Neural cell (in vitro differentiated cells): ENCODE measurements at regions not wholly inside any gene's neighbourhood (a gene's known extent, or its start where the extent isn't known, plus 50 kb on each side); places are given as distances from the start of the nearest gene placed in this dataset.

Experiments
- H2AFZ ChIP-seq: fragments of 200-600, 300-800 bp; sonication (generic), shearing (Covaris generic); 2 replicates; pipeline ENCODE4 v1.6.0; 2014; ENCODE audit warnings: low read depth, mild to moderate bottlenecking, antibody characterized with exemption, low read length, moderate library complexity
- H3F3A ChIP-seq: fragments of 200-600 bp; shearing (Covaris generic); 2 replicates; pipeline ENCODE4 v1.6.1; 2016; ENCODE audit warnings: mild to moderate bottlenecking, moderate library complexity, mixed read lengths, antibody characterized with exemption, low read length; ENCODE audit not compliant: insufficient read depth, poor library complexity, severe bottlenecking
- H3K27ac ChIP-seq: fragments of 200-600, 300-800 bp; sonication (generic), shearing (Covaris generic); 2 replicates; pipeline ENCODE4 v1.5.1; 2014; ENCODE audit warnings: mild to moderate bottlenecking, low read length, moderate library complexity
- H3K27me3 ChIP-seq: fragments of 300-800, 200-600 bp; sonication (generic), shearing (Covaris generic); 2 replicates; pipeline ENCODE4 v1.6.0; 2014; ENCODE audit warnings: mild to moderate bottlenecking, low read depth, low read length, moderate library complexity; ENCODE audit not compliant: insufficient read depth
- H3K36me3 ChIP-seq: fragments of 300-800, 200-600 bp; sonication (generic), shearing (Covaris generic); 2 replicates; pipeline ENCODE4 v1.5.1; 2014; ENCODE audit warnings: mild to moderate bottlenecking, antibody characterized with exemption, low read length, moderate library complexity; ENCODE audit not compliant: insufficient read depth
- H3K4me2 ChIP-seq: fragments of 300-800, 200-600 bp; sonication (generic), shearing (Covaris generic); 2 replicates; pipeline ENCODE4 v1.6.0; 2014; ENCODE audit warnings: mild to moderate bottlenecking, low read length
- H3K4me3 ChIP-seq: fragments of 300-800, 200-600 bp; sonication (generic), shearing (Covaris generic); 2 replicates; pipeline ENCODE4 v1.5.1; 2014; ENCODE audit warnings: mild to moderate bottlenecking, low read length, moderate library complexity
- H3K79me2 ChIP-seq: fragments of 200-600 bp; shearing (Covaris generic); replicated peaks from 2 replicates; pipeline ENCODE4 v1.6.0; 2014; ENCODE audit warnings: mild to moderate bottlenecking, low read length, moderate library complexity; ENCODE audit not compliant: insufficient read depth
- H3K9ac ChIP-seq: fragments of 300-800, 200-600 bp; sonication (generic), shearing (Covaris generic); 2 replicates; pipeline ENCODE4 v1.6.1; 2016; ENCODE audit warnings: mild to moderate bottlenecking, low read length, mixed read lengths
- H3K9me2 ChIP-seq: fragments of 200-600 bp; shearing (Covaris generic); 2 replicates; pipeline ENCODE4 v1.6.1; 2016; ENCODE audit warnings: mild to moderate bottlenecking, low read length, mixed read lengths; ENCODE audit not compliant: insufficient read depth
- H3K9me3 ChIP-seq: fragments of 200-600, 300-800 bp; sonication (generic), shearing (Covaris generic); 2 replicates; pipeline ENCODE4 v1.6.1; 2016; ENCODE audit warnings: mild to moderate bottlenecking, mixed run types, low read length, moderate library complexity, mixed read lengths
- H4K20me1 ChIP-seq: fragments of 200-600 bp; shearing (Covaris generic); 2 replicates; pipeline ENCODE4 v1.6.1; 2016; ENCODE audit warnings: mild to moderate bottlenecking, mixed run types; ENCODE audit not compliant: insufficient read depth
- EP300 ChIP-seq: fragments of 450-650 bp; conservative IDR thresholded peaks from 2 replicates; pipeline ENCODE4 v1.6.1; 2014; ENCODE audit warnings: antibody characterized with exemption, mild to moderate bottlenecking, moderate library complexity; ENCODE audit not compliant: poor library complexity, severe bottlenecking
- EZH2 ChIP-seq: fragments of 200-600, 300-800 bp; shearing (Covaris generic), sonication (generic); IDR thresholded peaks from 2 replicates; pipeline ENCODE4 v1.6.1; 2014; ENCODE audit warnings: antibody characterized with exemption, low read length, borderline replicate concordance, mild to moderate bottlenecking; ENCODE audit not compliant: insufficient read depth, poor library complexity, severe bottlenecking
- MXI1 ChIP-seq: fragments of 450-650 bp; conservative IDR thresholded peaks from 2 replicates; pipeline ENCODE4 v1.6.1; 2014; ENCODE audit warnings: antibody characterized with exemption, mild to moderate bottlenecking; ENCODE audit not compliant: poor library complexity, severe bottlenecking
- POLR2AphosphoS5 ChIP-seq: IDR thresholded peaks from 2 replicates; pipeline ENCODE4 v1.6.1; 2012
- RAD21 ChIP-seq: fragments of 450-650 bp; conservative IDR thresholded peaks from 2 replicates; pipeline ENCODE4 v1.6.1; 2014; ENCODE audit warnings: antibody characterized with exemption, mild to moderate bottlenecking, moderate library complexity
- REST ChIP-seq: IDR thresholded peaks from 2 replicates; pipeline ENCODE4 v1.6.1; 2012; ENCODE audit warnings: borderline replicate concordance
- SMC3 ChIP-seq: fragments of 450-650 bp; conservative IDR thresholded peaks from 2 replicates; pipeline ENCODE4 v1.6.1; 2014; ENCODE audit warnings: antibody characterized with exemption, mild to moderate bottlenecking, moderate library complexity; ENCODE audit not compliant: poor library complexity
- TAF1 ChIP-seq: IDR thresholded peaks from 2 replicates; pipeline ENCODE4 v1.6.1; 2012; ENCODE audit warnings: low read depth
- TF ChIP-seq, protein P1 (sequence below): fragments of 450-650 bp; IDR thresholded peaks from 2 replicates; pipeline ENCODE4 v1.5.1; 2014; ENCODE audit warnings: antibody characterized with exemption, mild to moderate bottlenecking, moderate library complexity; ENCODE audit not compliant: poor library complexity, severe bottlenecking

GRCh38 chr22:45103756-45104155 is 60.0 kb upstream of the NUP50 start:
- no peaks in the 10 kb centered on the region for H3K9me3 ChIP-seq
- H3K27ac ChIP-seq = no peak overlapping the region
- H3K27me3 ChIP-seq = no peaks in the 10 kb centered on the region
- no peak overlapping the region for H2AFZ ChIP-seq
- H3K4me2 ChIP-seq = no peak overlapping the region
- TF ChIP-seq REST = no peak
- no peak for TF ChIP-seq TAF1
- TF ChIP-seq EP300 = no peak
- TF ChIP-seq SMC3 = no peak
- no peaks in the 10 kb centered on the region for H4K20me1 ChIP-seq
- H3K9ac ChIP-seq = no peak overlapping the region
- no peaks in the 10 kb centered on the region for H3K79me2 ChIP-seq
- H3F3A ChIP-seq = no peaks in the 10 kb centered on the region
- H3K4me3 ChIP-seq = no peak overlapping the region
- no peaks in the 10 kb centered on the region for H3K9me2 ChIP-seq
- H3K36me3 ChIP-seq = no peaks in the 10 kb centered on the region

GRCh38 chr22:45104313-45104712 is 59.4 kb upstream of the NUP50 start:
- Histone ChIP-seq H3K27me3 (no peaks in the 10 kb centered on the region), H3K9me3 (no peaks in the 10 kb centered on the region), H3K9ac (no peak overlapping the region), H3K36me3 (no peaks in the 10 kb centered on the region), H3K79me2 (no peaks in the 10 kb centered on the region), H4K20me1 (no peaks in the 10 kb centered on the region), H3F3A (no peaks in the 10 kb centered on the region), H3K27ac (no peak overlapping the region), H2AFZ (no peak overlapping the region), H3K4me2 (no peak overlapping the region), H3K4me3 (no peak overlapping the region), H3K9me2 (no peaks in the 10 kb centered on the region)
- no peak for TF ChIP-seq REST

DNA sequence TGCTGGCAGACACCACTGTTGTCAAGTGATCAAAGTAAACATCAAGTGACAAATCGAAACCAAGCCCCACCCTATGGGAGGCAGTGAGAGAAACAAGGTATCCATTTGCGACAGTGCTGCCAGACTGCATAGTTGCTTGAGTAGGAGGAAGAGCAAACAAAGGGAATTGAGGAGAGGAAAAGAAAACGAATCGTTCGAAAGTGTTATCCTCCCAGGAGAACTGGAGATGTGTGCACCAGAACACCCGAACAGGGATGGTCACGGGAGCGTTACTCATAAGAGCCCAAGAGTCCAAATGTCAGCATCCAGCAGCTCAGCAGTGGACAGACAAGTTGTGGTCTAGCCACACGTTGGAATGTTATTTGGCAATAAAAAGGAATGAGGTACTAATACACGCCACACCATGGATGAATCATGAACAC is 58.4 kb upstream of the NUP50 start:
- Histone ChIP-seq H3K27ac (no peak overlapping the region), H3K9me2 (no peaks in the 10 kb centered on the region), H3K4me2 (no peak overlapping the region), H3K79me2 (no peaks in the 10 kb centered on the region), H3F3A (no peaks in the 10 kb centered on the region), H3K9me3 (no peaks in the 10 kb centered on the region), H3K36me3 (no peaks in the 10 kb centered on the region), H3K4me3 (no peak overlapping the region), H2AFZ (no peak overlapping the region), H3K9ac (no peak overlapping the region), H3K27me3 (no peaks in the 10 kb centered on the region), H4K20me1 (no peaks in the 10 kb centered on the region)
- TF ChIP-seq REST = no peak
- TF ChIP-seq, protein P1, sequence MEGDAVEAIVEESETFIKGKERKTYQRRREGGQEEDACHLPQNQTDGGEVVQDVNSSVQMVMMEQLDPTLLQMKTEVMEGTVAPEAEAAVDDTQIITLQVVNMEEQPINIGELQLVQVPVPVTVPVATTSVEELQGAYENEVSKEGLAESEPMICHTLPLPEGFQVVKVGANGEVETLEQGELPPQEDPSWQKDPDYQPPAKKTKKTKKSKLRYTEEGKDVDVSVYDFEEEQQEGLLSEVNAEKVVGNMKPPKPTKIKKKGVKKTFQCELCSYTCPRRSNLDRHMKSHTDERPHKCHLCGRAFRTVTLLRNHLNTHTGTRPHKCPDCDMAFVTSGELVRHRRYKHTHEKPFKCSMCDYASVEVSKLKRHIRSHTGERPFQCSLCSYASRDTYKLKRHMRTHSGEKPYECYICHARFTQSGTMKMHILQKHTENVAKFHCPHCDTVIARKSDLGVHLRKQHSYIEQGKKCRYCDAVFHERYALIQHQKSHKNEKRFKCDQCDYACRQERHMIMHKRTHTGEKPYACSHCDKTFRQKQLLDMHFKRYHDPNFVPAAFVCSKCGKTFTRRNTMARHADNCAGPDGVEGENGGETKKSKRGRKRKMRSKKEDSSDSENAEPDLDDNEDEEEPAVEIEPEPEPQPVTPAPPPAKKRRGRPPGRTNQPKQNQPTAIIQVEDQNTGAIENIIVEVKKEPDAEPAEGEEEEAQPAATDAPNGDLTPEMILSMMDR = no peak
- TF ChIP-seq EP300 = no peak
- no peak for TF ChIP-seq SMC3
- no peak for TF ChIP-seq EZH2
- no peak for TF ChIP-seq POLR2AphosphoS5
- no peak for TF ChIP-seq MXI1
- TF ChIP-seq TAF1 = no peak
- TF ChIP-seq RAD21 = no peak
